ENCODE measurements at regions not wholly inside any gene's neighbourhood (a gene's known extent, or its start where the extent isn't known, plus 50 kb on each side); places are given as distances from the start of the nearest gene placed in this dataset.

- no peak for DNase-seq
Measured at GRCh38 chr2:144280009-144280408, 239.9 kb downstream of the ZEB2 start.

DNA sequence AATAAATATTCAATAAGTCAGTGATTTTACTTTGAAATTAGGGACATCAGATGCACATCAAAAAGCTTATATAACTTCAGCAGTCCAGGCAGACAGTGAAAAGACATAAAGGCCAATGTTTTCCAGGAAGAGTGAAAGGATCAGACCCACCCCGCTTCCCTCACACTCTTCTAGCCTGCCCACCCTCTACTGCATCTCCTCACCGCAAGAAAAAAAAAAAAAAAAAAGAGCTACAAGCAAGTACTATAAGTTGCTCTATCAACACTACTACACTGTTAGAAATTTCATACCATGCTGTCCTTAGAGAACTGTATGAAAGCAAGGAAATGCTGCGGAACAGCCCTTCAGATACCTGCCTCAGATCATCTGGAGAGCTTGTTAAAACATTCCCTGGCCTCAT is 240.8 kb downstream of the ZEB2 start:
- no peak for DNase-seq

DNA sequence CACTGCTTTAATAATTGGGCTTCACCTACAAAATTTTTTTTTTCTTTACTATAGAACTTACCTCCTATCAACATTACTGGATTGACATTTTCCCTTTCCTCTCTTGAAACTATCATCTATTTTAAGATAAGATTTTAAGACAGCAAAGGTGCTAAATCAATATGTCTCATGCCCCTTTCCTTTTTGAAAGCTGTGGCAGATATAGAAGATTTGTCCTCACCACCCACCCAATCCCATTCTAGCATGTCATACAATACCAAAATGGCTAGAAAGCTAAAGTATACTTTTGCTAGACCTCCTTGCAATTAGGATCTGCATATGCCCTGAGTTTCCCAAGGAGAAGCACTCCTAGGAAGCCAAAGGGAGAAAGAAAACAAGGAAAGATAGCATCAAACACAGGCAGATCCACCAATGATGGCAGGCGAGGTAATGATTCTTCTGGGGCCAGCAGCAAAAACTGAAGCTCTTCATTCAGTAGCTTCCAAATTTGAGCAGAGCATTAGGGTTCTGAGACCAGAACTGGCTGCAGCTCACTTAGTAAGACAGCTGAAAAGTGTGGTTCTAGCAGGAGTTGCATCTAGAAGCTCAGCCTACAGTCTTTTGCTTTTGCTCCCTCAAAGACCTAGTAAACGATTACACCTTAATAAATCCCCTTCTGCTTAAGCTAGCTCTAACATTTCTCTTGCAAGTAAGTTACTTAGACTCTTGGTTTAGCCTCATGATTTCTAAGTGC is 242.1 kb downstream of the ZEB2 start:
- no peak for DNase-seq

DNA sequence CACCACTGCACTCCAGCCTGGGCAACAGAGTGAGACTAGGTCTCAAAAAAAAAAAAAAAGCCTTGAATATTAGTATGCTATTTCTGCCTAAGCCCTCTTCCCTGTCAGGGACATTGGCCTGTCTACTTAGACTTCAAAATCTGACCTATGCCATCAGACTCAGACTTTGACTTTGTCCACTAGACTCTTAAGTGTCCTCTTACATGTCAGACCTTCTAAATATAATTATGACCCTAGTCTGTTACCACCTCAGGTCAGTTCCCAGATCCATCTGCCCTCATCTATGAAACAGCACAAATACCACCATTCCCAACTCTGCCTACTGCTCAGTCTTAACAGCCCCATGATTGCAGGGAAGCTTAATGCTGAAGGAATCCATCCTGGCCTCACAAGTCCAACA is 244.6 kb downstream of the ZEB2 start:
- no peak for DNase-seq

DNA sequence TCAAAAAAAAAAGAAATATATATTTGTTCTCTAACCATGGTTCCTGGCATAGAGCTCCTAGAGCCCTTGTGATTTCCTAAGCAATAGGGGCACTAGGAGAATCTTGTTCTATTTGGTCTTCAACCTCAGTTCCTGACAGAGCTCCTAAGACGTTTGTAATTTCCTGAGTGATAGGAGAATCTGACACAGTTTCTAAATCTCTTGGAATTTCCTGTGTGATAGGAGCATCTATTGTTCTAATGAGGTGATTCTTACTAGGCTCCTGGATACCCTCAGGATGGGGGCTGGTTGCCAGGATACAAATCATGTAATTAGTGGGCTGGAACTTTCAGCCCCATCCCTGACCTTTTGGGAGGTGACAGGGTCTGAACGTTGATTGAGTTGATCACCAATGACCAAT is 245.8 kb downstream of the ZEB2 start:
- DNase-seq = no peak

- no peak for DNase-seq
Measured at GRCh38 chr2:144270951-144271350, 249.0 kb downstream of the ZEB2 start.

GRCh38 chr2:144268036-144268678 is 251.8 kb downstream of the ZEB2 start:
- DNase-seq = no peak

DNA sequence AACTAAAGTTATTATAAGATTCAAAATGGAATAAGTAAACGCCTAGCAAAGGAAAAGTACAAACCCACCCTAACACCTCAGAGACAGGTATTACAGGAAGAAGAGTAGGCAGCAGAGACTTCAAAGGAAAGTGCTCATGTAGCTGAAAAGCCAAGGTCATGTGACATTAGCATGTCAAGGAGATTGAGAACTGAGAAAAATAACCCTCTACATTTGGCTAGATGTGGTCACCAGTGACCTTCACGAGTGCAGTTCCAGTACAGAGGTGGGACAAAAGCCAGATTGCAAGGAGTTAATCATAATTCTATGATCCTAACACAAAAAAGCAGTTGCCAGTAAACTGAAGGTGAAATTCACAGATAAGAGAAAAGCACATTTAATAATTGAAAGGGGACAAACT is 252.7 kb downstream of the ZEB2 start:
- DNase-seq = no peak

DNA sequence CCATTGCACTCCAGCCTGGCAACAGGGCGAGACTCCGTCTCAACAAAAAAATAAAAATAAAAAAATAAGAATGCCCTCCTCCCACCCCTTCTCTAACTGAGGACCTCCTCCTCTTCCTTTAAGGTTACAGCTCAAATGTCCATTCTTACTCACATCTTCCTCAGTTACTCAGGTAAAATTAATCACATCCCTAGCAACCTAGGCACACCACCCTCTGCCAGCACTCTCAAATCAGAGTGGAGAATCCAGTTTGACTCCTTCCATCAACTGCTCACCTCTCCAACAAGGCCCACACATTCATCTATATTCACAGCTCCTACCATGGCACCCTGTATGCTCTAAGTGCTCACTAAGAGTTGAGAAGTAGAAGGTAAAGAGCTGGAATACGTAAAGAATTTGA is 254.3 kb downstream of the ZEB2 start:
- DNase-seq = no peak

DNA sequence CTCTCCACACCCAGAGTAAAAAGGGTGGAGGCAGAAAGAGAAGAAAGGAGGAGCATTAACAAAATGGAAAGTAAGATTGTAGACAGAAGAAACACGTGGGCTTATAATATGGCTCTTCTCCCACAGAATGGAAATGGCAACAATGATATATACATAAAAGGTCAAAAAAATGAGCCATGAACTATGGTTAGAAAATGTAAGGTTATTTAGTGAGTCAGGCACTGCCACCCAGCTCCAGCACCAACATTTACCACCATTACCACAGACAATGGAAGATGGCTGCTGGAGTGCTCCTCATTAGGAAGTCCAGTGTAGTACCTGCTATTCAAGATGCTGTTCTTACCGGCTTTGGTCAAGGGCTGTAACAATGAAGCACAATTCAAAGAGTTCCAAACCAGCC is 258.0 kb downstream of the ZEB2 start:
- no peak for DNase-seq

DNA sequence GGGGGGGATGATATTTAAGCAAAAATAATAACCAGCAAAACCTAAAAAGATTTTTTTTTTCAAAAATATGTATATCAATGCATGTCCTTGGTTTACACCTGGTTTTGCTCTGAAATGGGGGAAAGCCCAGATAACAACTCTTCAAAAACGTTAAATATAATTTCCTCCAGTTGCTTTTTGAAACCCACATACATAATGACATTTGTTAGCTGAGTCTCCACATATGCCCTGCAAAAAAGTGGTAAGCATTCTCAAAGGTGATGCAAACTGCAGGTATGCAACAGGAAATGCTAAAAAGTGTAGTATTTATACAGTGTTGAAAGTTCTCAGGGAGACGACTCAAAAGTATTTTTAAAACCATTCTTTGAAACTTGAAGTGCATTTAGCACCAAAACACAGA is 258.6 kb downstream of the ZEB2 start:
- DNase-seq = no peak

DNA sequence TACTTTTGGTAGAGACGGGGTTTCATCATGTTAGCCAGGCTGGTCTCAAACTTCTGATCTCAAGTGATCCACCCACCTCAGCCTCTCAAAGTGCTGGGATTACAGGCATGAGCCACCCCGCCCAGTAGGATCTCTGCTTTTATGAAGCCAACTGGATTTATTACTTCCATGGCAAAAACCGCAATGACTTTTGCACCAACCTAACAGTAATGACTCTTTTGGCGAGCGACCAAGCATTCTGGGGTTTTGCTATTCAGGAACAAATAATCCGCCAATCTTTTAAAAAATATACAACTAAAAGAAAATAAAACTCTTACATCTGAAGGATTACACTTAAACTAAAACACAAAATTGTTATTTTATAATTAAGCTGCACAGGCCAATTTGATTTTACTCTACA is 260.6 kb downstream of the ZEB2 start:
- DNase-seq = no peak

DNA sequence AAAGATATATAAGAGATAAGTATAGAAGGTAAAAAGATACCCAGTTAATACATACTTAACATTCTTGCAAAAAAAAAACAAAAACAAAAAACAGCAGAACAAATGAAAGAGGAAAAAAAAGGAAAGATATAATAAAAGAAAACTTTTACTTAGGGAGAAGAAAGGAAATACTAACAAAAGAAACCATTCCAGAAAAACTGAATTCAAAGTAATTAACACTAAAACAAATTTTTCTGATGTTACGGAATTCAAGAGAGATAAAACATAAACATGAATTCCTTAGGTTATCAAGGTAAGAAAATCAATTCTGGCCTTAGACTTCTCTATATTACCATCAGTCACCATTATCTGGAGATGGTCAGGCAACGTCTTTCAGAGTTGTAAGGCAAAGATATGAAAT is 261.8 kb downstream of the ZEB2 start:
- DNase-seq = no peak

- no peak for DNase-seq
Measured at GRCh38 chr2:144256996-144257707, 262.8 kb downstream of the ZEB2 start.

- DNase-seq = no peak
Measured at GRCh38 chr2:144254342-144255235, 265.3 kb downstream of the ZEB2 start.

DNA sequence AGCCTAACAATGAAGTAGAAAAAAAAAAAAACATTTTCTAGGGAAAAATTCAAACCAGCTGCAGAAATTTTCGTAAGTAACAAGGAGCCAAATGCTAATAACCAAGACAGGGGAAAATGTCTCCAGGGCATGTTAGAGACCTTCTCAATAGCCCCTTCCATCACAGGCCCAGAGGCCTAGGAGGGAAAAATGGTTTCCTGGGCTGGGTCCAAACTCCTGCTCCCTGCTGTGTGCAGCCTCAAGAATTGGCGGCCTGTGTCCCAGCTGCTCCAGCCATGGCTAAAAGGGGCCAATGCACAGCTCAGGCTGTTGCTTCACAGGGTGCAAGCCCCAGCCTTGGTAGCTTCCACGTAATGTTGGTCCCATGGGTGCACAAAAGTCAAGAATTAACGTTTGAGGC is 266.2 kb downstream of the ZEB2 start:
- no peak for DNase-seq

DNA sequence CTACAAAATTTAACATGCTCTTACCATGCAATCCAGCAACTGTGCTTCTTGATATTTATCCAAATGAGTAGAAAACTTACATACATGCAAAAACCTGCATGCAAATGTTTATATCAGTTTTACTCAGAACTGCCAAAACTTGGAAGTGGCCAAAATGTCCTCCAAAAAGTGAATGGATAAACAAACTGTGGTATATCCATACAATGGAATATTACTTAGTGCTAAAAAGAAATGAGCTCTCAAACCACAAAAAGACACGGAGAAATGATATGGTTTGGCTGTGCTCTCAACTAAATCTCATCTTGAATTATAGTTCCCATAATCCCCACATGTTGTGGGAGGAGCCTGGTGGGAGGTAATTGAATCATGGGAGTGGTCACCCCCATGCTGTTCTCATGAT is 267.2 kb downstream of the ZEB2 start:
- no peak for DNase-seq

GRCh38 chr2:144249035-144249637 is 270.8 kb downstream of the ZEB2 start:
- no peak for DNase-seq

DNA sequence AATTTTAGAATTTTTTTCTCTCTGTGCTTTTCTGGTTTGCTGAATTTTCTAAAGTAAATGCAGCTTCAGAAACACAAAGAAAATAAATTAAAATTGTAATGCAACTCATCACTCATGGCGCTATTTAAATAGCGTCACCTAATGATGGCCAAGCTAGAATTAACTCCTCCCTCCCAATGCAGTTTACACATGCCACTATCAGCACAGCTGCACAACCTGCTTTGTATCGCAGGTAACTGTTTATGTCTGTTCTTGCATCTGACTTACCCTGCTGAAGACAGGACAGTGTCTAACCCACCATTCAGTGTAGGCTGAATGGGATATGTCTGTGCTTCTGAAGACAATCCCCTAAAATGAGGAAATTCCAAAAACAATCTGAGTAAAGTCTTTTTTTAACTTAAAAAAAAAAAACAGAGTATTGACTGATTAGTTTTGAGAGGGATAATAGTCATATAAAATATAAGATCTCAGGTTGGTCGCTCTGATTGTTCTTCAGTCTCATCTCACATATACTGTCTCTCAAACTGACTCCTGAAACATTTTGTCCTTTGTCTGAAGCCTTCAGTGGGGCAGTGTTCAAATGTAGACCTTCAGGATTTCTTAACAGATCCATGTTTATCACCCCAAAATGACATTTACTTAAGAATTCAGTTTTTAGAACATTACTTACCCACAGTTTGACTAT is 271.4 kb downstream of the ZEB2 start:
- no peak for DNase-seq

GRCh38 chr2:144244938-144245337 is 275.0 kb downstream of the ZEB2 start:
- DNase-seq = no peak

GRCh38 chr2:144242311-144242710 is 277.6 kb downstream of the ZEB2 start:
- no peak for DNase-seq

GRCh38 chr2:144241801-144242200 is 278.1 kb downstream of the ZEB2 start:
- DNase-seq = no peak
